ENCODE measurements at regions not wholly inside any gene's neighbourhood (a gene's known extent, or its start where the extent isn't known, plus 50 kb on each side); places are given as distances from the start of the nearest gene placed in this dataset.

DNA sequence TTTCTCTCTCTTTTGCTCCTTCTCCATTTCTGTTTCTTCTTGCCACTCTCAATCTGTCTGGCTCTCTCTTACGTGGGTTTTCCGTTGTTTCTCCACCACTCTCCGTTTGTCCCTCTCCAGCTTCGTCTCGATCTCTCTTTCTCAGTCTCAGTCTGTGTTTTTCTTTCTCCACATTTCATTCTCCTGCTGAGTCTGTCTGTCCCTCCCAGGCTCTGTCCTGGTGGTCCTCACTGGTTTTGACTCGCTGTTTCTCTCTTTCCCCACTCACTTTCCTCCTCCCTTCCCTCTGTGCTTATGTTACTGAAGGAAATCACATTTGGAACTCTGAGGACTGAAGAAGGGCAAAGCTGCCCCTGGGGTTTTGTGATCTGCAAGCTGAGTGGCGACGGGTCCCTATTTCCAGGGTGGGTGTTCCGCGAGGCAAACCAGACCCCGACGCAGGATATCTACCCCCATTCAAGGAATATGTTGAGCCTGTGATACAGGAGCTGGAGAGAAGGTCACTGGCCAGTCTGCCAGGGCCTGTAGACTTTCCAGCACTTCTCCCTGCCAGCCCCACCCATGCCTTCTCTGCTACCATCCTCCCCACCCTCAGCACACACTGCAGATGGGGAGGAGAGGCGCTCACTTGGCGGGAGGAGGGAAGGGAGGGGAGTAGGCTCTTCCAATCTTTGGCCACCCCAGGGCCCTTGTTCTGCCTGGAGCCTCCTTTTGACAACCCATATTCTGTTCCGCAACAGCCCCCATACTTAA lies 102.7 kb upstream of the MAP1LC3B2 start:
- TF ChIP-seq, protein P1, sequence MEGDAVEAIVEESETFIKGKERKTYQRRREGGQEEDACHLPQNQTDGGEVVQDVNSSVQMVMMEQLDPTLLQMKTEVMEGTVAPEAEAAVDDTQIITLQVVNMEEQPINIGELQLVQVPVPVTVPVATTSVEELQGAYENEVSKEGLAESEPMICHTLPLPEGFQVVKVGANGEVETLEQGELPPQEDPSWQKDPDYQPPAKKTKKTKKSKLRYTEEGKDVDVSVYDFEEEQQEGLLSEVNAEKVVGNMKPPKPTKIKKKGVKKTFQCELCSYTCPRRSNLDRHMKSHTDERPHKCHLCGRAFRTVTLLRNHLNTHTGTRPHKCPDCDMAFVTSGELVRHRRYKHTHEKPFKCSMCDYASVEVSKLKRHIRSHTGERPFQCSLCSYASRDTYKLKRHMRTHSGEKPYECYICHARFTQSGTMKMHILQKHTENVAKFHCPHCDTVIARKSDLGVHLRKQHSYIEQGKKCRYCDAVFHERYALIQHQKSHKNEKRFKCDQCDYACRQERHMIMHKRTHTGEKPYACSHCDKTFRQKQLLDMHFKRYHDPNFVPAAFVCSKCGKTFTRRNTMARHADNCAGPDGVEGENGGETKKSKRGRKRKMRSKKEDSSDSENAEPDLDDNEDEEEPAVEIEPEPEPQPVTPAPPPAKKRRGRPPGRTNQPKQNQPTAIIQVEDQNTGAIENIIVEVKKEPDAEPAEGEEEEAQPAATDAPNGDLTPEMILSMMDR (IDR thresholded peaks at IDR 0.05; ENCODE audit: low read depth, low read length), result no peak
- Histone ChIP-seq H3K9me3 (ENCODE audit: control insufficient read depth, insufficient read depth, low read length) (peaks cover 2% of the 10 kb centered on the region; the same call in 1 of the 2 replicates), H3K27ac (ENCODE audit: low read depth, low read length) (peak overlapping the region; percentile 98), H3K4me3 (ENCODE audit: low read depth, low read length) (no peak overlapping the region), H3K27me3 (ENCODE audit: control insufficient read depth, insufficient read depth, low read length) (no peaks in the 10 kb centered on the region)
- DNase-seq (ENCODE audit: low read depth, low spot score), result no peak
- ChIA-PET POLR2A (no interaction called here), CTCF (no interaction called here)

DNA sequence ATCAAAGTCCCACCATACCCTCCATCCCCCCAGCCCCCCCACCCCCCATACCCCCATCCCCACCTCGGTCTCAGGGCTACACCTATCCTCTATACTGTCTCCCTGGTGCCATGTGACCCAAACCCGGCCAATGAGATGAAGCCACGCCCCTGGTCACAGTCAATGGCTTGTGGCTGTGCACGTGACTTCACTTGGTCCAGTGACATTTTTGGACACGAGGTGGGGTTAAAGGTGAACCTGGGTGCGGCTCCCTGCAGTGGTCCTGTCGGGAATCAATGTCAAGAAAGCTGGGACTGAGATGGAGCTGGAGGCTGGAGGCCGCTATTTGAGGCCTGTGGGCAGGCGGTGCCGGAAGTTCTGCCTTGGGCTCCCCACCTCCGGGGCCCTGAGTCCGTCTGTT lies 100.7 kb upstream of the MAP1LC3B2 start:
- no peak overlapping the region for H3K4me3 ChIP-seq (ENCODE audit: low read depth, low read length)
- no peak overlapping the region for H3K27ac ChIP-seq (ENCODE audit: low read depth, low read length)
- peaks cover 2% of the 10 kb centered on the region; the same call in 1 of the 2 replicates for H3K9me3 ChIP-seq (ENCODE audit: control insufficient read depth, insufficient read depth, low read length)
- H3K27me3 ChIP-seq (ENCODE audit: control insufficient read depth, insufficient read depth, low read length), result no peaks in the 10 kb centered on the region
- TF ChIP-seq, protein P1 (IDR thresholded peaks at IDR 0.05; ENCODE audit: low read depth, low read length), result no peak
- POLR2A ChIA-PET, result no interaction called here
- CTCF ChIA-PET, result no interaction called here
- no peak for DNase-seq (ENCODE audit: low read depth, low spot score)

GRCh38 chr12:116459011-116459875 lies 99.9 kb upstream of the MAP1LC3B2 start:
- CTCF ChIA-PET, result no interaction called here
- Histone ChIP-seq H3K27ac (ENCODE audit: low read depth, low read length) (no peak overlapping the region), H3K9me3 (ENCODE audit: control insufficient read depth, insufficient read depth, low read length) (peaks cover 2% of the 10 kb centered on the region; the same call in 1 of the 2 replicates), H3K27me3 (ENCODE audit: control insufficient read depth, insufficient read depth, low read length) (no peaks in the 10 kb centered on the region), H3K4me3 (ENCODE audit: low read depth, low read length) (no peak overlapping the region)
- no peak for DNase-seq (ENCODE audit: low read depth, low spot score)
- POLR2A ChIA-PET, result no interaction called here
- TF ChIP-seq, protein P1 (IDR thresholded peaks at IDR 0.05; ENCODE audit: low read depth, low read length), result no peak

- DNase-seq (ENCODE audit: low read depth, low spot score), result no peak
- H3K4me3 ChIP-seq (ENCODE audit: low read depth, low read length), result no peak overlapping the region
- TF ChIP-seq, protein P1 (IDR thresholded peaks at IDR 0.05; ENCODE audit: low read depth, low read length), result no peak
- no peaks in the 10 kb centered on the region for H3K27me3 ChIP-seq (ENCODE audit: control insufficient read depth, insufficient read depth, low read length)
- POLR2A ChIA-PET, result no interaction called here
- peaks cover 2% of the 10 kb centered on the region; the same call in 1 of the 2 replicates for H3K9me3 ChIP-seq (ENCODE audit: control insufficient read depth, insufficient read depth, low read length)
- CTCF ChIA-PET, result no interaction called here
- H3K27ac ChIP-seq (ENCODE audit: low read depth, low read length), result no peak overlapping the region
These were observed 99.1 kb upstream of the MAP1LC3B2 start for GRCh38 chr12:116459916-116460663.

Measured in AG04450 (cell line).